Heart left ventricle (tissue), 13 donors: ENCODE measurements at regions not wholly inside any gene's neighbourhood (a gene's known extent, or its start where the extent isn't known, plus 50 kb on each side); places are given as distances from the start of the nearest gene placed in this dataset.

ENCODE experiments used
- POLR2A ChIP-seq, 2 donors: fragments of 450-650 bp; IDR thresholded peaks; one replicate each; pipeline ENCODE4 v1.6.1; 2017; ENCODE audit warnings: antibody characterized with exemption in 2 of 2, mild to moderate bottlenecking in 2 of 2, moderate library complexity in 2 of 2
- TF ChIP-seq, protein P1 (sequence below), 12 donors: fragments of 200-600 bp; sonication (generic) in 4 of 12; IDR thresholded peaks; one replicate each; pipeline versions ENCODE4 v1.5.0 to v1.8.0; 2018 to 2022; ENCODE audit warnings: antibody characterized with exemption in 12 of 12, mild to moderate bottlenecking in 5 of 12
- donor health status: ischemic (EF 13 %, LVEDD 7.1; RV severe dilation, severe dysfunction).
- donor health status: DM: no; HTN: yes; CAD: no.
- donor health status: DM: no; HTN: no; CAD: no.
- donor health status: ischemic (EF 25% LVEDD 6.9; RV normal size, moderate dysfunction).
- donor health status: ischemic (EF 25% LVEDD 5.7; RV mildly dilated, moderate dysfunction).
- donor health status: ischemic (EF 35%, LVEDD 5.7; RV mildly dilated, moderate dysfunction).
- donor health status: nonischemic (EF 11% LVEDD 7.7; RV severe dilation, severe dysfunction).
- donor health status: DM: yes; HTN: yes; CAD: no.
- donor health status: PGD.
- donor health status: ischemic (EF 29% LVEDD 5.4; RV normal size, mild dysfunction).
- donor health status: nonischemic (EF 23%, LVEDD 6.1; RV moderate dilation, normal function).

DNA sequence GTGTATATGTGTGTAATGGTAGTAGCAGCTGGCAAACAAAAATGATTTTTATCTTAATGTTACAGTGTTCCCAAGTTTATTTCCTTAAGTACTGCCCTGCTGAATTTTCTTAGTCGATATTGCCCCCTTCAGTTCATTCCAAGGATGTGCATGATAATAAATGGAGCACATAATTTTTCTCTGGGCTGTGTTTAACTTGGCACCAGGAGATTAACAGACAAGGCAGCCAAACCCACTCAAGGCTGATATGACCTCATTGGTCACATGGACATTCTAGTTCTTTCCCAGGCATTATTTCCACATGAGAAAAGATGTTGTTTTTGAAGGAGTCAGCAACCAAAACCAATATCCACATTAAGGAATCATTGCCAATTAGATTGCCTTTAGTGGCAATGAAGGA, 61.8 kb downstream of the COX7C start:
- TF ChIP-seq, protein P1, sequence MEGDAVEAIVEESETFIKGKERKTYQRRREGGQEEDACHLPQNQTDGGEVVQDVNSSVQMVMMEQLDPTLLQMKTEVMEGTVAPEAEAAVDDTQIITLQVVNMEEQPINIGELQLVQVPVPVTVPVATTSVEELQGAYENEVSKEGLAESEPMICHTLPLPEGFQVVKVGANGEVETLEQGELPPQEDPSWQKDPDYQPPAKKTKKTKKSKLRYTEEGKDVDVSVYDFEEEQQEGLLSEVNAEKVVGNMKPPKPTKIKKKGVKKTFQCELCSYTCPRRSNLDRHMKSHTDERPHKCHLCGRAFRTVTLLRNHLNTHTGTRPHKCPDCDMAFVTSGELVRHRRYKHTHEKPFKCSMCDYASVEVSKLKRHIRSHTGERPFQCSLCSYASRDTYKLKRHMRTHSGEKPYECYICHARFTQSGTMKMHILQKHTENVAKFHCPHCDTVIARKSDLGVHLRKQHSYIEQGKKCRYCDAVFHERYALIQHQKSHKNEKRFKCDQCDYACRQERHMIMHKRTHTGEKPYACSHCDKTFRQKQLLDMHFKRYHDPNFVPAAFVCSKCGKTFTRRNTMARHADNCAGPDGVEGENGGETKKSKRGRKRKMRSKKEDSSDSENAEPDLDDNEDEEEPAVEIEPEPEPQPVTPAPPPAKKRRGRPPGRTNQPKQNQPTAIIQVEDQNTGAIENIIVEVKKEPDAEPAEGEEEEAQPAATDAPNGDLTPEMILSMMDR (IDR thresholded peaks at IDR 0.05), result peak; percentile 33 to 68 (median 53)
- no peak for TF ChIP-seq POLR2A (IDR thresholded peaks at IDR 0.05)
